ENCODE measurements at regions not wholly inside any gene's neighbourhood (a gene's known extent, or its start where the extent isn't known, plus 50 kb on each side); places are given as distances from the start of the nearest gene placed in this dataset.
"Not testable (repeated sequence)": the region's sequence is repeated elsewhere in the genome, so short reads cannot be mapped to it uniquely, and the experiment has no call there.

DNA sequence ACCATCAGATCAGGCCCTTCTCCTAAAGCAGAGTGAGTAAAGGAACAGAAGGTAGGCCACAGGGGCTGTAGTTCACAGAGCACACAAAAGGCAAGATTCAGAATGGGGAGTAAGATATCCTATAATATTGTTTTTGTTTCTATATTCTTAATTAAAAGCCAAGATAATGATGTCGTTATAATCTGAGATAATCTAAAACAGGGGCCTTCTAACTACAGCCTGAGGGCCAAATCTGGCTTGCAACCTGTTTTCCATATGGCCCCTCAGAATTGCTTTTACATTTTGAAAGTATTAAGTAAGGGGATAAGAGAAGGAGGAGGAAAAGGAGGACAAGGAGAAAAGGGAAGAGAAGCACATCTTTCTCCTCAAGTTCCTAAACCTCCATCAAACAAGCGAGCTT lies 435.8 kb downstream of the CSNK1G3 start:
- DNase-seq (ENCODE audit: low read depth in 4 of 4, low spot score in 2 of 4), result no peak

- DNase-seq (ENCODE audit: low read depth in 4 of 4, low spot score in 2 of 4), result no peak
Observed at GRCh38 chr5:123945548-123945947, 433.6 kb downstream of the CSNK1G3 start.

DNA sequence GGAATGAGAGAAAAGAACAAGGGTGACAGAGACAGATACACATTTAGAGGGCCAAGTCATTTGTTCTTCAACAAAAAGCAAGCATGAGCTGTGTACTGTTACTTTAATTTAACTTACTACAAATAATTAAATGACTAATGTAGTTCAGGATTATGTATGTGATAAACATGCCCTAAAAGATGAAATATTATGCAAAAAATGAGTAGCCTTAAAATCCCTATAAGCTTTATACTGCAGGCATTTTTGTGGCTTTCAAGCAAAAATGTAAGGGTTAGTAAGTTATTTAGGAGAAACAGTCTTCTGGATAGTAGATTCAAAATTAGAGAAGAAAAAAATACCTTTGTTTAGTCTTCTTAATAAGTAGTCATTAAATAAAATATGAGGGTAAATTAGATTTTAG lies 431.2 kb downstream of the CSNK1G3 start:
- no peak for DNase-seq (ENCODE audit: low read depth in 4 of 4, low spot score in 2 of 4)

DNA sequence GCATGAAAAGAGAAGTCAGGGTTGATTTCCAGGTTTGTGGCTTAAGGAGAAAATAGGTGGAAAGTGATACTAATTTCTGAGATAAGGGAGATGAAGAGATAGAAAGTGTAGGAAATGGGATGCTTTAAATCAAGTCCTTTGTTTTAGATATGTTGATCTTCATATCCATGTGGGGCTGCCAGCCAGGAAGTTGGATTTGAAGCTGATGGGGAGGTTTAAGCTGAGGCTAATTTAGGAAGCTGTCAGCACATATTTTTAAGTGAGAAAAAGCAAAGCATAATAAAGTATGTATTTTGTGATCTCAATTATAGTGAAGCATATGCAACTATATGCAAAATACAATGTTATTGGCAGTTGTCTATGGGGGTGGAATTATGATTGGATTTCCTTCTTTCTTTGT lies 428.4 kb downstream of the CSNK1G3 start:
- no peak for DNase-seq (ENCODE audit: low read depth in 4 of 4, low spot score in 2 of 4)

GRCh38 chr5:123937230-123937629 lies 425.3 kb downstream of the CSNK1G3 start:
- no peak for DNase-seq (ENCODE audit: low read depth in 4 of 4, low spot score in 2 of 4)

DNA sequence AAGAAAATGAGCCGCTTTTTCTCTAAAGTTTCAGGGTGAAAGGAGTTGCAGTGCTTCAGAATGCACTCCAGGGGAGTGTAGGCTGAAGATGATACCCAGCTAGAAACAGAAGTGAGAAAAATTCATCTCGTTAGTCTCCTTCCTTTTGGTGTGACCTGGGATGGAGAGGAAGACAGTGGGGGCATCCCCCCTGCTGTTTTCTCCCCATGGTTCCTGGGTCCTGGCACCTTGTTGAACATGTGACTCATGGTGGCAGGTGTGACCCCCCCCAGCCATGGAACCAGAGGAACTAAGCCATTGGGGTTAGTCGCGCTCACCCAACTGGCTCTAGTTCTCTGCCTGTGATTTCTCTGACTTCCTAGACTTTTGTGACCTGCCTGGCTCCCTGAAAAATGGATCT lies 424.6 kb downstream of the CSNK1G3 start:
- DNase-seq (ENCODE audit: low read depth in 4 of 4, low spot score in 2 of 4), result no peak

GRCh38 chr5:123933812-123934211 lies 421.8 kb downstream of the CSNK1G3 start:
- not testable (repeated sequence) for DNase-seq (ENCODE audit: low read depth in 4 of 4, low spot score in 2 of 4)

DNA sequence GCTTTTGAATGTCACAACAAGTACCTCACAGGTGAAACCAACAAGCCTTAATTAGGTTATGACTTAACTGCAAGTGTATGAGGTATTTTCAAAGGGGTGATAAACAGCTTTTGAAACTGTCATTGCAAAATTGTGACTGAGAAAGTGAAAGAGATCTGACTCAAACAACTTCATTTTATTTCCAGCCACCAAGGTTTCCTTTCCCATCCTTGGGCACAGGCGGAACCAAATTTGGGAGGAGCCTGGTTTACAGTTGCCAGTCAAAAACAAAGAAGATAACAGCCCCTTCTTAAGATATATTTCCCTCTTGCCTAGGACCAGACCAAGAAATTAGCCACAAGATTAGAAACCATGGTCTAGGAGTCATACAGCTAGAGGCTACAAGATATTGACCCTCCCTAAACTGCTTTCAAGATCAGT lies 417.1 kb downstream of the CSNK1G3 start:
- no peak for DNase-seq (ENCODE audit: low read depth in 4 of 4, low spot score in 2 of 4)

- no peak for DNase-seq (ENCODE audit: low read depth in 4 of 4, low spot score in 2 of 4)
Observed at GRCh38 chr5:123928401-123928800, 416.4 kb downstream of the CSNK1G3 start.

DNA sequence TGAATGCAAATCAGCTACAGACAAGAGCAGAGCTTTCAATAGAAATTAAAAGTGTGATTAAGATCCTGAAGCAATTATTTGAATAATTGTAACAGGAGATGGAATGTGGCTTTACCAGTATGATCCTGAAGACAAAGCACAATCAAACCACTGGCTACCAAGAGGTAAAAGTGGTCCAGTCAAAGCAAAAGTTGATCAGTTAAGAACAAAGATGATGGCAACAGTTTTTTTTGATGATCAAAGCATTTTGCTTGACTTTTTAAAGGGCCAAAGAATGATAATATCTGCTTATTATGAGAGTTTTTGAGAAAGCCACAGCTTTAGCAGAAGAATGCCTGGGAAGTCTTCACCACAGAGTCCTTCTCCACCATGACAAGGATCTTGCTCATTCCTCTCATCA lies 409.2 kb downstream of the CSNK1G3 start:
- no peak for DNase-seq (ENCODE audit: low read depth in 4 of 4, low spot score in 2 of 4)

GRCh38 chr5:123916345-123917121 lies 404.6 kb downstream of the CSNK1G3 start:
- peak; percentile 41 to 70 (median 67) for DNase-seq (ENCODE audit: low read depth in 4 of 4, low spot score in 2 of 4)

- no peak for DNase-seq (ENCODE audit: low read depth in 4 of 4, low spot score in 2 of 4)
Observed at GRCh38 chr5:123914333-123914732, 402.4 kb downstream of the CSNK1G3 start.

DNA sequence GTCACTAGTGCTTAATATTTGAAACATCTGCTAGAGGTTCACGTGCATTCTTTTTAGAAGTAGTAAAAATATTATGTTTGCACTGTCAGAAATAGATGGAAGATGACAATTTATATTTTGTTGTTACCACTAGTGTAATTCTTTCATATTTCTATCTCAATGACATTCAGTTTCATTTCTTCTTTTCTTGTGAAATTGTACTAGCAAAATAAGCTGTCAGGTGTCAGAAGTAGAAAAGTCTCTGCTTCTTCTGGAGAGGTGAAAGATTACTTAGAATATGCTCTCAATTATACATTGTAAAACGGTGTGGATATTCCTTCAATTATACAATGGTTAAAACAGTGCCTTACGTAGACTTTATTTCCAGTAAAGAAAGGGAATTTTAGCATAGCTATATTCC lies 395.4 kb downstream of the CSNK1G3 start:
- DNase-seq (ENCODE audit: low read depth in 4 of 4, low spot score in 2 of 4), result no peak

DNA sequence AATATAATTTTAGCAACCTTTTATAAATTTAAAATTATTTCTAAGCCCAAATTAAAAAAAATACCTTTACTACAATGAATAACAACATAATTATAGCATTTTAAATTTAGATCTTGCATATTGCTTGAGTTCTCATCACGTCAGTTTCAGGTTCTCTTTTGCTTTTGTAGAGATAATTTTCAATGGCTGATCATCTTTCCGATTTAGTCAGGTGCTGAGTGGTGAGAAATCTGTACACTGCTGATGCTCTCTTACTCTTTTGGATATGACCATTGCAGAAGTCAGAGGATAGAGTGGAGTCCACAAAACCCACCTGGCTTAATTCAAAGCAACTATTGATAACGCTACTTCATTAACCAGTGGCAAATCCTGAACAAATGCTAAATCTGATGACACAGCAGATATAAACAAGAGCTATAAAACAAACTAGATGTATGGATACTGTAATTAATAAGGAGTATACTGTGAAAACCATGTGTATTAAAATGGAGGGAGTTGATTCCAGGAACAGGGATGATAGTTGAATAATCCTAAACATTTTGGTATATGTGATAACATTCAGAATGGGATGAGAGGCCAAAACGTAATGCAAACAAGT lies 394.8 kb downstream of the CSNK1G3 start:
- no peak for DNase-seq (ENCODE audit: low read depth in 4 of 4, low spot score in 2 of 4)

DNA sequence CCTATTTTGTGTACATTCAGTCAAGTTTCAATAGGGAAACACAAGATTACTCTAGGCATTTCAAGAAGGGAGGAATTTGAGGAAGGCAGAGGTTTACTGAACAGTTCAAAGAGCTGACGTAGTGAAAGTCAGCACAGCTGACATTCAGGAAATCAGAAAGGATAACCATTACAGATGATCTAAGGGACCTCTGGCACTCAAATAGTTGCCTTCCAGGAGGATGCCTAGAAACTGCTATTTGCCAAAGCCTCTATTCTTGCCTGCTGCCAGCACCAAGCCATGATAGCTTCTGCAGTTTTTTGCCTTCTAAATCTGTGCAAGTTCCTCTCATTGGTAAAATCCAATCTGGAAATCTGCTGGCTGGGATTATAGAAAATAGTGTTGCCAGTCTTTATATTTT lies 373.1 kb downstream of the CSNK1G3 start:
- DNase-seq (ENCODE audit: low read depth in 4 of 4, low spot score in 2 of 4), result no peak

GRCh38 chr5:123882965-123883345 lies 371.0 kb downstream of the CSNK1G3 start:
- DNase-seq (ENCODE audit: low read depth in 4 of 4, low spot score in 2 of 4), result no peak

- no peak for DNase-seq (ENCODE audit: low read depth in 4 of 4, low spot score in 2 of 4)
Observed at GRCh38 chr5:123882319-123882964, 370.5 kb downstream of the CSNK1G3 start.

DNA sequence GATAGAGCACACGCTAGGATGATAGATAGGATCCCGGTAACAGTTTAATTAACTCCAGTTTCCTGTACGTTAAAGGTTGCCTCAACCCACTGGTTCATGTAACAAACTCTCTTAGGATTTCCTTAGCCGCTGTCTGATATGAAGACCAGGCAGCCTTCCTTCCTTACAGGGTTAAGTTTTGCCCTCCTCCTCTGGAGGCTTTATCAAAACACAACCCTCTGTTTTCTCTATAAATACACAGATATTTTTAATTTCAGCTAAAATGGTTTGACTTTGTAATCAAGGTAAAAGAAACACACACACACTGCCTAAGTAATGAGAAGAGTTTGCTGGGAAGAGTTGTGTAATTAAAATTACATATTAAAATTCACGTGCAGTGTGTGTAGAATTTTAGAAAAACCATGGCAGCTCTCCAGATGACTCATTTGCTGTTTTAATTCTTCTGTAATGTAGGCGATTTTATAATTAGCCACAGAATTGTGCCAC lies 369.8 kb downstream of the CSNK1G3 start:
- DNase-seq (ENCODE audit: low read depth in 4 of 4, low spot score in 2 of 4), result peak in 1 of 4 donors; percentile 23

DNA sequence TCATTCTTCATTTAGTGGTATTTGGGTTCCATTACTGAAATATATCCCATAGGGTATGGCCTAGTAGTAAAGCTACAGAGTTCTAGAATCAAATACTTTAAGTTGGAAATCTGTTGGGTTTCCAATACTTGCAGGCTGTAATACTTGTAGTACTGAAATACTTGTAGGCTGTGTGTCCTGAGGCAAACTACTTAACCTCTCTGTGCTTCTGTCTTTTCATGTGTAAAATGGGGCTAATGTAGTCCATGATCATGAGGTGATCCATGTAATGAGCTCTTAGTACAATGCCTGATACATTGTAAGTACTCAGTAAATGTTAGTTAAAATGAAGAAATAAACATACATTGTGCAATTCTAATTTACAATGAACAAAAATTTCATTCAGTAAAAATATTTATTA lies 368.9 kb downstream of the CSNK1G3 start:
- no peak for DNase-seq (ENCODE audit: low read depth in 4 of 4, low spot score in 2 of 4)

DNA sequence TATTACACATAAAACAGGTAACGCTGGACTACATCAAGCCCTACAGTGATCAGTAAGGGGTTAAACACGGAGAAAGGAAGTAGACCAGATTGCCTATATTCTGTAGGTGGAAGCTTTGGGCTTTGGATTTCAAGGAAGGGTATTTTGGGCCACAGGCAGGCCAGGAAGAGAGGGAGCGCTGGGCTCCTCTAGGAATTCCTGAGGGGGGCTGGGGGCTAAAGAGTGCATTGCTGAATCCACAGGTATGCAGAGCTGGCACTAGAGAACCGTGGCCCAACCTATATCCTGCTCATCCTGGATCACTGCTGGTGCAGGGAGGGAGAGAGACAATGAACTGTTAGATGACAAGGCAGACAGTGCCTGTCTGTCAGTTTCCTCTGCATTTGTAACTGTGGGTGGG lies 367.1 kb downstream of the CSNK1G3 start:
- no peak for DNase-seq (ENCODE audit: low read depth in 4 of 4, low spot score in 2 of 4)

DNA sequence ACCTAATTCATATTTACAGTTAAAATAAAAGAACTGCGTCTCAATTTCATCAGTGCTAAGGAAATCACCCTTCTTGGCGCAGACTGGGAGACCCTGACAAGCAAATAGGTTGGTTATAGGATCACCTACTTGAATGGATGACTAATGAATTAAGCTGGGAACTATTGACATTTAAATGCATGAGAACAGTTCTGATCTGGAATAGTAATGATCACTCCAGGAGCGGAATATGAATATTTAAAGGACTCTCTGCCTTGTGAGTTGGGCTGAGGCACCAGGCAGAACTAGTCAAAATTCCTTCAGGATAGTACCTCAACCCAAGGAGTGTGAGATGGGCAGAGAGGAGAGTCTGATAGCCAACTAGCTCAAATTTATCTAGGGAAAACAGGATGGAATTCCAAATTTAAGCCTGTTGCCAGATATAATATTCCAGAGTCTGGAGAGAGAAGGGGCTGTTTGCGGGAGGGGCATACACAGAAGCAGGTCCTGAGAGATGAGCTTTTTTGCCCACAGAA lies 364.4 kb downstream of the CSNK1G3 start:
- no peak for DNase-seq (ENCODE audit: low read depth in 4 of 4, low spot score in 2 of 4)

Data from left renal cortex interstitium (tissue), 4 donors.